Adrenal gland (tissue), 9 donors: ENCODE measurements at regions not wholly inside any gene's neighbourhood (a gene's known extent, or its start where the extent isn't known, plus 50 kb on each side); places are given as distances from the start of the nearest gene placed in this dataset.

Experiments used
- DNase-seq, 7 donors: peaks; one replicate each; pipeline ENCODE4 v3.0.0-alpha.2; 2019 to 2020
- H3K27ac ChIP-seq, 5 donors: fragments of 200-600 bp; sonication (generic) in 4 of 5; 1 replicate in 3 of 5; 2 replicates in 2 of 5; pipeline versions ENCODE4 v1.5.1 to v1.8.0; 2016 to 2020; ENCODE audit warnings: mild to moderate bottlenecking in 1 of 5
- H3K27me3 ChIP-seq: fragments of 200-600 bp; 2 replicates; pipeline ENCODE4 v1.8.0; 2021
- H3K36me3 ChIP-seq, 2 donors: fragments of 200-600 bp; replicated peaks in 1 of 2; 1 replicate in 1 of 2; 2 replicates in 1 of 2; pipeline versions ENCODE4 v1.5.1 to v1.8.0; 2018 to 2022
- H3K4me1 ChIP-seq, 2 donors: fragments of 200-600 bp; replicated peaks in 1 of 2; 1 replicate in 1 of 2; 2 replicates in 1 of 2; pipeline versions ENCODE4 v1.5.1 to v1.8.0; 2018 to 2021
- H3K4me3 ChIP-seq, 4 donors: fragments of 200-600 bp; sonication (generic) in 3 of 4; one replicate each; pipeline ENCODE4 v1.5.1; 2016 to 2018
- H3K9me3 ChIP-seq, 3 donors: fragments of 200-600 bp; sonication (generic) in 1 of 3; replicated peaks in 1 of 3; 1 replicate in 2 of 3; 2 replicates in 1 of 3; pipeline versions ENCODE4 v1.5.1 to v1.8.0; 2016 to 2021
- POLR2A ChIP-seq, 2 donors: fragments of 450-650 bp; IDR thresholded peaks; one replicate each; pipeline ENCODE4 v1.6.1; 2017; ENCODE audit warnings: antibody characterized with exemption in 2 of 2, mild to moderate bottlenecking in 2 of 2, moderate library complexity in 1 of 2
- WGBS, 4 donors: extraction: QIAGEN DNeasy Blood & Tissue Kit in 2 of 4; methylation state at CpG; one replicate each; pipeline versions ENCODE4 v1.1.5 to v1.1.7; 2013 to 2017; 5-methylcytosine and 5-hydroxymethylcytosine counted together
- intact Hi-C, 2 donors: fragments of 100-400 bp; cut with DNase I; formaldehyde crosslinking; loops; one replicate each; pipeline versions ENCODE4 v1.14.1 to v1.15.0; 2022 to 2023
- TF ChIP-seq, protein P1 (sequence below), 6 experiments: fragments of 450-650 bp in 4 of 6; fragments of 200-600 bp in 2 of 6; sonication (generic) in 1 of 6; IDR thresholded peaks; 1 replicate in 5 of 6; 2 replicates in 1 of 6; pipeline versions ENCODE4 v1.5.1 to v1.8.0; 2016 to 2021; ENCODE audit warnings: antibody characterized with exemption in 6 of 6, mild to moderate bottlenecking in 2 of 6, moderate library complexity in 1 of 6
- donor health status: healthy with polysubstance abuse.
- donor health status: Bipolar disorder and iron deficiency.
- donor health status: DM: yes; HTN: yes; CAD: no.
- donor health status: DM: no; HTN: no; CAD: no.
- donor health status: DM: no; HTN: no; CAD: no.

DNA sequence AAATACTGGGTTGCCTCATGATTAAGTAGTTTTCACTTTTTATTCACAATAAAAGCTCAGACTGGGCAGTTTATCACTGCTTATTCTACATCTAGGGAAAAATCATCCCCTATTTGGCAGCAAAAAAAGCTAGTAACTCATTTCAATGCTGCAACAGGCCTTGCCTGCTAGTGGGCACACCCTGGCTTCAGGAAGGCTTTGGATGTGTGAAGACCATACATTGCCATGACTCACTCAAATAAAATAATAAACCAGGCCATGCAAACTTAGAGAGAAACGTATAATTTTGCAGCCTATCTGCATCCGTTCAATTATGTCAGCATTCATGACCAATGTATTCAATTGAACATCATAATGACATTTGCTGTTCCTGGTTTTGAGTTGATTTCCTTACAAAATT is 402.9 kb downstream of the PIK3R1 start:
- Histone ChIP-seq H3K36me3 (no peaks in the 10 kb centered on the region), H3K27ac (no peak overlapping the region), H3K27me3 (no peaks in the 10 kb centered on the region), H3K9me3 (no peaks in the 10 kb centered on the region), H3K4me1 (no peaks in the 10 kb centered on the region), H3K4me3 (no peak overlapping the region)
- 78 to 91% (median 83%) methylated on average over 2 of the region's 2 CpGs for WGBS, 4 donors
- no peak for DNase-seq
- intact Hi-C loops: no loop called here
- TF ChIP-seq POLR2A (IDR thresholded peaks at IDR 0.05): no peak

DNA sequence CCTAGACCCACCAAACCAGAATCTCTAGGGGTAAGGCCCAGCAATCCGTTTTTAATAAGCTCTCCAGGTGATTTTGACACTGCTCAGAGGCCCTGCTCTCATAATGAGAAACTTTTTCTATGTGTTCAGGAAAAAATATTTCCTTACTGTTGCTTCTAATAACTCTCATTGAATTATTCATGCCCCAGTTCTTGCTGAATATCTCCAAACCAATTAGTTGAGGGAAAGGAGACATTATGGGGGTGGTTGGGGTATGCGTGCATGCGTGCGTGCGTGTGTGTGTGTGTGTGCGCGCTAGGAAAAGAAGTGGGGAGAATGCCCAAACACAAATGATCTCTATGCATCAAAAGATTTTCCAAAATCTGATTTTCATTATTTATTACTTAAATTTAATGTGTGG is 411.4 kb downstream of the PIK3R1 start:
- H3K4me3 ChIP-seq: no peak overlapping the region
- intact Hi-C loops: no loop called here

DNA sequence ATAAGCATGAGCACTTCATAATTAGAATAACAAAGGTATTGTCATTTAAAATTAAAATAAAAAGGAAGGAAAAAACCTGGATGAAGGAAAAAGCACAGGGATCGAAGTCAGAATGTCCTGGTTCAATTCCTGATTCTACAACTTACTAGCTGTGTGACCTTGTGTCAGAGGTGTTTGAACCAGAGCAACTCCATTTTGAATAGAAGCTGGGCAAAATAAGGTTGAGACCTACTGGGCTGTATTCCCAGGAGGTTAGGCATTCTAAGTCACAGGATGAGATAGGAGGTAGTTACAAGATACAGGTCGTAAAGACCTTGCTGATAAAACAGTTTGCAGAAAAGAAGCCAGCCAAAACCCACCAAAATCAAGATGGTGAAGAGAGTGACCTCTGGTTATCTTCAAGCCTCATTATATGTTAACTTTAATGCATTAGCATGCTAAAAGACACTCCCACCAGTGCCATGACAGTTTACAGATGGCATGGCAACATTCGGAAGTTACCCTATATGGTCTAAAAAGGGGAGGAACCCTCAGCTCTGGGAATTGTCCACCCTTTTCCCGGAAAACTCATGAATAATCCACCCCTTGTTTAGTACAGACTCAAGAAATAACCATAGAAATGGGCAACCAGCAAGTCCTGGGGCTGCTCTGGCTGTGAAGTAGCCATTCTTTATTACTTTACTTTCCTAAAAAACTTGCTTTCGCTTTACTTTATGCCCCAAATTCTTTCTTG is 412.7 kb downstream of the PIK3R1 start:
- intact Hi-C loops: no loop called here
- H3K27ac ChIP-seq: no peak overlapping the region
- no peaks in the 10 kb centered on the region for H3K4me1 ChIP-seq
- no peak for DNase-seq
- TF ChIP-seq POLR2A (IDR thresholded peaks at IDR 0.05): no peak
- TF ChIP-seq, protein P1, sequence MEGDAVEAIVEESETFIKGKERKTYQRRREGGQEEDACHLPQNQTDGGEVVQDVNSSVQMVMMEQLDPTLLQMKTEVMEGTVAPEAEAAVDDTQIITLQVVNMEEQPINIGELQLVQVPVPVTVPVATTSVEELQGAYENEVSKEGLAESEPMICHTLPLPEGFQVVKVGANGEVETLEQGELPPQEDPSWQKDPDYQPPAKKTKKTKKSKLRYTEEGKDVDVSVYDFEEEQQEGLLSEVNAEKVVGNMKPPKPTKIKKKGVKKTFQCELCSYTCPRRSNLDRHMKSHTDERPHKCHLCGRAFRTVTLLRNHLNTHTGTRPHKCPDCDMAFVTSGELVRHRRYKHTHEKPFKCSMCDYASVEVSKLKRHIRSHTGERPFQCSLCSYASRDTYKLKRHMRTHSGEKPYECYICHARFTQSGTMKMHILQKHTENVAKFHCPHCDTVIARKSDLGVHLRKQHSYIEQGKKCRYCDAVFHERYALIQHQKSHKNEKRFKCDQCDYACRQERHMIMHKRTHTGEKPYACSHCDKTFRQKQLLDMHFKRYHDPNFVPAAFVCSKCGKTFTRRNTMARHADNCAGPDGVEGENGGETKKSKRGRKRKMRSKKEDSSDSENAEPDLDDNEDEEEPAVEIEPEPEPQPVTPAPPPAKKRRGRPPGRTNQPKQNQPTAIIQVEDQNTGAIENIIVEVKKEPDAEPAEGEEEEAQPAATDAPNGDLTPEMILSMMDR (IDR thresholded peaks at IDR 0.05): no peak
- H3K4me3 ChIP-seq: no peak overlapping the region
- no peaks in the 10 kb centered on the region for H3K9me3 ChIP-seq
- H3K36me3 ChIP-seq: no peaks in the 10 kb centered on the region
- H3K27me3 ChIP-seq: no peaks in the 10 kb centered on the region
- WGBS, 4 donors: 74 to 86% (median 83%) methylated on average over 5 of the region's 5 CpGs

More for the DNA sequence above, 411.4 kb downstream of the PIK3R1 start:
- H3K27ac ChIP-seq: no peak overlapping the region
- DNase-seq: no peak
- H3K27me3 ChIP-seq: no peaks in the 10 kb centered on the region
- no peaks in the 10 kb centered on the region for H3K9me3 ChIP-seq
- no peaks in the 10 kb centered on the region for H3K36me3 ChIP-seq
- WGBS, 4 donors: 89 to 96% (median 91%) methylated on average over 7 of the region's 7 CpGs
- no peaks in the 10 kb centered on the region for H3K4me1 ChIP-seq
- TF ChIP-seq, protein P1 (IDR thresholded peaks at IDR 0.05): no peak
- no peak for TF ChIP-seq POLR2A (IDR thresholded peaks at IDR 0.05)

DNA sequence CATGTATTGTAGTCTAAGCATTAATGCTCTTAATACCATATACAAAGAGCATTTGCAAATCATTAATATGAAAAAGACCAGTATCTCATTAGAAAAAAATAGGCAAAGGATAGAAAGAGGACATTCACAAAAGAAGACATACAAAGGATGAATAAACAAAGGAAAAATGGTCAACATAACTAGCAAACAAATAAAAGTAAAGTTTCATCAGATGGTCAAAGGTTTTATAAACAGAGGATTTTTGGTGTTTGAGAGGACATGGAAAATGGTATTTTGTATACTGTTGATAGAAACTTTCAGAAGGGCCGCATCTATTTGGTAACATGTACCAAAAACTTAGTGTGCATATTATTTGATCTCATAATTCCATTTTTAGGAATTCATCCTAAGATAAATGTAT is 414.8 kb downstream of the PIK3R1 start:
- H3K27me3 ChIP-seq: no peaks in the 10 kb centered on the region
- H3K9me3 ChIP-seq: no peaks in the 10 kb centered on the region
- H3K4me3 ChIP-seq: no peak overlapping the region
- WGBS, 4 donors: 0 to 95% (median 89%) methylated on average over 1 of the region's 1 CpG
- intact Hi-C loops: no loop called here
- TF ChIP-seq, protein P1 (IDR thresholded peaks at IDR 0.05): no peak
- no peak for TF ChIP-seq POLR2A (IDR thresholded peaks at IDR 0.05)
- DNase-seq: no peak
- H3K36me3 ChIP-seq: no peaks in the 10 kb centered on the region
- no peaks in the 10 kb centered on the region for H3K4me1 ChIP-seq
- no peak overlapping the region for H3K27ac ChIP-seq

DNA sequence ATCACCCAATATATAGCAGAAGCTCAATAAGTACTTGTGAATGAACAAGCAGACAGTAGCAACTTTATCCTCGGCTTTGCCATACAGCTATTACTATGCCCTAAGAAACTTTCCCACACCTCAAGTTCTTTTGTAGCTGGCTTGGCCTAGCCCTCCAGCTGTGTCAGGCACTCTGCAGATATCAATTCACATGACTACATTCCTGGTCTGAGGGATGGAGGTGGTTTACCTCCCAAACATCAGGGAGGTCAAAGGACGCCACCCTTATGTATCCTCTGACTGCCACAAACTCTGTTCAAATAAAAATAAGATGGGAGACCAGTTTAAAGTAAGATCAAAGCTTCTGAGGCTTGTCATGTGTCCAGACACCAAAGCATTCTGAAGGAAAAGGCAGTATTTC is 416.3 kb downstream of the PIK3R1 start:
- Histone ChIP-seq H3K4me1 (no peaks in the 10 kb centered on the region), H3K27me3 (no peaks in the 10 kb centered on the region), H3K36me3 (no peaks in the 10 kb centered on the region), H3K9me3 (no peaks in the 10 kb centered on the region), H3K27ac (no peak overlapping the region), H3K4me3 (no peak overlapping the region)
- TF ChIP-seq, protein P1 (IDR thresholded peaks at IDR 0.05): no peak
- TF ChIP-seq POLR2A (IDR thresholded peaks at IDR 0.05): no peak
- no peak for DNase-seq
- intact Hi-C loops: no loop called here
- WGBS, 4 donors: 89 to 94% (median 91%) methylated on average over 2 of the region's 2 CpGs
